ENCODE measurements at regions not wholly inside any gene's neighbourhood (a gene's known extent, or its start where the extent isn't known, plus 50 kb on each side); places are given as distances from the start of the nearest gene placed in this dataset.

GRCh38 chr5:57839025-57839424 lies 356.4 kb upstream of the ACTBL2 start:
- peak overlapping the region; percentile 85 for H3K27ac ChIP-seq (ENCODE audit: low read length)
- ATAC-seq (peak; percentile 46), DNase-seq (ENCODE audit: low read depth, low spot score) (no peak)
- no peaks in the 10 kb centered on the region for H3K36me3 ChIP-seq (ENCODE audit: control insufficient read depth, insufficient read depth, low read length)
- intact Hi-C loops (cut with micrococcal nuclease; ENCODE audit: unreplicated experiment) (no loop called here), in situ Hi-C loops (cut with HindIII; ENCODE audit: low pct_unique_long_range_greater_than_20kb, low sequenced_read_pairs) (no loop called here)
- ChIA-PET POLR2A (interaction anchor here (0.6 kb wide), 1 partner anchor 452 kb away, joined by 4 read pairs; no protein-coding TSS in a partner anchor), CTCF (no interaction called here)
- BruUV-seq (replicated peaks): no TSS peak
- no peak overlapping the region for H3K4me3 ChIP-seq (ENCODE audit: low read depth in 2 of 2, low read length in 2 of 2)
- peaks cover 5% of the 10 kb centered on the region; the same call in 1 of the 2 replicates for H3K9me3 ChIP-seq (ENCODE audit: control insufficient read depth, insufficient read depth, low read depth, low read length)
- TF ChIP-seq SIN3A (IDR thresholded peaks at IDR 0.05; ENCODE audit: borderline replicate concordance, insufficient read depth, low read depth, low read length) (no peak), POLR2AphosphoS5 (IDR thresholded peaks at IDR 0.05; ENCODE audit: low read depth, low read length) (peak; percentile 61; the same call in 1 of the 2 replicates), REST (IDR thresholded peaks at IDR 0.05; ENCODE audit: insufficient read depth in 1 of 2, low read depth in 2 of 2, low read length in 1 of 2) (no peak), TCF7L2 (IDR thresholded peaks at IDR 0.05; ENCODE audit: low read depth, low read length) (no peak), CTCF (IDR thresholded peaks at IDR 0.05) (no peak)
- H3K27me3 ChIP-seq (ENCODE audit: control insufficient read depth, insufficient read depth, low read length): no peaks in the 10 kb centered on the region
- peaks cover 63% of the 10 kb centered on the region for H3K4me1 ChIP-seq (ENCODE audit: control insufficient read depth, insufficient read depth, low read length)

GRCh38 chr5:57836921-57837320 lies 354.3 kb upstream of the ACTBL2 start:
- DNase-seq (ENCODE audit: low read depth, low spot score) (no peak), ATAC-seq (no peak)
- no TSS peak for BruUV-seq (replicated peaks)
- peaks cover 55% of the 10 kb centered on the region for H3K4me1 ChIP-seq (ENCODE audit: control insufficient read depth, insufficient read depth, low read length)
- H3K27me3 ChIP-seq (ENCODE audit: control insufficient read depth, insufficient read depth, low read length): no peaks in the 10 kb centered on the region
- in situ Hi-C loops (cut with HindIII; ENCODE audit: low pct_unique_long_range_greater_than_20kb, low sequenced_read_pairs): no loop called here
- peak overlapping the region; percentile 85 for H3K27ac ChIP-seq (ENCODE audit: low read length)
- no peak overlapping the region for H3K4me3 ChIP-seq (ENCODE audit: low read depth in 2 of 2, low read length in 2 of 2)
- H3K9me3 ChIP-seq (ENCODE audit: control insufficient read depth, insufficient read depth, low read depth, low read length): peaks cover 5% of the 10 kb centered on the region; the same call in 1 of the 2 replicates
- ChIA-PET CTCF (interaction anchor here (1.3 kb wide), 1 partner anchor 33 kb away, joined by 3 read pairs; no protein-coding TSS in a partner anchor), POLR2A (interaction anchor here (0.6 kb wide), 1 partner anchor 8 kb away, joined by 3 read pairs; no protein-coding TSS in a partner anchor)
- TF ChIP-seq REST (IDR thresholded peaks at IDR 0.05; ENCODE audit: insufficient read depth in 1 of 2, low read depth in 2 of 2, low read length in 1 of 2) (no peak), TCF7L2 (IDR thresholded peaks at IDR 0.05; ENCODE audit: low read depth, low read length) (no peak), SIN3A (IDR thresholded peaks at IDR 0.05; ENCODE audit: borderline replicate concordance, insufficient read depth, low read depth, low read length) (no peak), CTCF (IDR thresholded peaks at IDR 0.05) (no peak), POLR2AphosphoS5 (IDR thresholded peaks at IDR 0.05; ENCODE audit: low read depth, low read length) (no peak)
- intact Hi-C loops (cut with micrococcal nuclease; ENCODE audit: unreplicated experiment): no loop called here
- no peaks in the 10 kb centered on the region for H3K36me3 ChIP-seq (ENCODE audit: control insufficient read depth, insufficient read depth, low read length)

All from Panc1 (cell line).